Mesenchymal stem cell (in vitro differentiated cells and primary cell): ENCODE measurements at regions not wholly inside any gene's neighbourhood (a gene's known extent, or its start where the extent isn't known, plus 50 kb on each side); places are given as distances from the start of the nearest gene placed in this dataset.

Experiments used
- DNase-seq: peaks from one replicate; pipeline ENCODE4 v3.0.0-alpha.2; 2013
- H2AFZ ChIP-seq: one replicate; pipeline ENCODE4 v1.6.1; 2013; ENCODE audit warnings: low read depth, mild to moderate bottlenecking, control low read depth, inconsistent platforms, low read length, moderate library complexity
- H2AK5ac ChIP-seq: 2 replicates; pipeline ENCODE4 v1.6.1; 2013; ENCODE audit warnings: low read length, moderate library complexity, mild to moderate bottlenecking, inconsistent platforms; ENCODE audit not compliant: severe bottlenecking
- H2BK120ac ChIP-seq: one replicate; pipeline ENCODE4 v1.6.1; 2013; ENCODE audit warnings: low read depth, mild to moderate bottlenecking, inconsistent platforms, low read length, moderate library complexity
- H2BK12ac ChIP-seq, 2 experiments: one replicate each; pipeline ENCODE4 v1.6.1; 2013; ENCODE audit warnings: inconsistent platforms in 2 of 2, low read length in 2 of 2, mild to moderate bottlenecking in 2 of 2, moderate library complexity in 2 of 2, control low read depth in 1 of 2
- H2BK15ac ChIP-seq: one replicate; pipeline ENCODE4 v1.6.1; 2013; ENCODE audit warnings: mild to moderate bottlenecking, low read depth, inconsistent platforms; ENCODE audit not compliant: poor library complexity, severe bottlenecking
- H2BK5ac ChIP-seq: 2 replicates; pipeline ENCODE4 v1.6.1; 2013; ENCODE audit warnings: low read depth, mild to moderate bottlenecking, low read length, control low read depth, inconsistent platforms; ENCODE audit not compliant: poor library complexity, severe bottlenecking
- H3K14ac ChIP-seq, 2 experiments: one replicate each; pipeline ENCODE4 v1.6.1; 2013; ENCODE audit warnings: inconsistent platforms in 2 of 2, low read length in 2 of 2, control low read depth in 1 of 2, mild to moderate bottlenecking in 1 of 2, moderate library complexity in 1 of 2
- H3K18ac ChIP-seq, 2 experiments: one replicate each; pipeline ENCODE4 v1.6.1; 2013; ENCODE audit warnings: inconsistent platforms in 2 of 2, low read length in 2 of 2, control low read depth in 1 of 2, low read depth in 1 of 2, mild to moderate bottlenecking in 1 of 2
- H3K23ac ChIP-seq, 2 experiments: one replicate each; pipeline ENCODE4 v1.6.1; 2013; ENCODE audit warnings: inconsistent platforms in 2 of 2, low read length in 2 of 2, mild to moderate bottlenecking in 2 of 2, moderate library complexity in 2 of 2, control low read depth in 1 of 2
- H3K27ac ChIP-seq: 2 replicates; pipeline ENCODE4 v1.5.1; 2013; ENCODE audit warnings: mild to moderate bottlenecking, moderate library complexity, low read length, control low read depth, inconsistent platforms; ENCODE audit not compliant: poor library complexity, severe bottlenecking
- H3K27me3 ChIP-seq, 2 experiments: 2 replicates each; pipeline versions ENCODE4 v1.6.1 to v1.7.0; 2013; ENCODE audit warnings: low read length in 2 of 2, mild to moderate bottlenecking in 2 of 2, moderate library complexity in 2 of 2, control low read depth in 1 of 2, inconsistent platforms in 1 of 2; ENCODE audit not compliant: control insufficient read depth in 1 of 2, insufficient read depth in 1 of 2
- H3K36me3 ChIP-seq, 2 experiments: 2 replicates each; pipeline versions ENCODE4 v1.6.1 to v1.7.0; 2013; ENCODE audit warnings: low read length in 2 of 2, control low read depth in 1 of 2, inconsistent platforms in 1 of 2, low read depth in 1 of 2, mild to moderate bottlenecking in 1 of 2; ENCODE audit not compliant: insufficient read depth in 2 of 2, control insufficient read depth in 1 of 2
- H3K4ac ChIP-seq, 2 experiments: one replicate each; pipeline ENCODE4 v1.6.1; 2013; ENCODE audit warnings: inconsistent platforms in 2 of 2, low read length in 2 of 2, mild to moderate bottlenecking in 2 of 2, moderate library complexity in 2 of 2, control low read depth in 1 of 2, low read depth in 1 of 2
- H3K4me1 ChIP-seq: 2 replicates; pipeline ENCODE4 v1.6.1; 2013; ENCODE audit warnings: low read depth, low read length, control low read depth; ENCODE audit not compliant: control insufficient read depth, insufficient read depth
- H3K4me2 ChIP-seq: 2 replicates; pipeline ENCODE4 v1.6.1; 2013; ENCODE audit warnings: low read length, mild to moderate bottlenecking, inconsistent platforms; ENCODE audit not compliant: poor library complexity, severe bottlenecking
- H3K4me3 ChIP-seq, 2 experiments: 2 replicates each; pipeline versions ENCODE4 v1.5.1 to v1.7.0; 2013; ENCODE audit warnings: low read length in 2 of 2, mild to moderate bottlenecking in 2 of 2, control low read depth in 1 of 2, low read depth in 1 of 2; ENCODE audit not compliant: insufficient read depth in 1 of 2
- H3K79me1 ChIP-seq: replicated peaks from 2 replicates; pipeline ENCODE4 v1.6.1; 2013; ENCODE audit warnings: mild to moderate bottlenecking, control low read depth, low read length, inconsistent platforms; ENCODE audit not compliant: poor library complexity, severe bottlenecking
- H3K9ac ChIP-seq: 2 replicates; pipeline ENCODE4 v1.7.0; 2013; ENCODE audit warnings: mild to moderate bottlenecking, low read length, moderate library complexity
- H3K9me3 ChIP-seq: 2 replicates; pipeline ENCODE4 v1.7.0; 2013; ENCODE audit warnings: mild to moderate bottlenecking, low read length; ENCODE audit not compliant: control insufficient read depth
- H4K8ac ChIP-seq: one replicate; pipeline ENCODE4 v1.6.1; 2013; ENCODE audit warnings: inconsistent platforms, mild to moderate bottlenecking, low read length, moderate library complexity
- H4K91ac ChIP-seq: one replicate; pipeline ENCODE4 v1.6.1; 2013; ENCODE audit warnings: mild to moderate bottlenecking, low read length, inconsistent platforms
- WGBS: methylation state at CpG from one replicate; pipeline ENCODE4 v1.1.7; 2013; ENCODE audit warnings: mixed read lengths; 5-methylcytosine and 5-hydroxymethylcytosine counted together

DNA sequence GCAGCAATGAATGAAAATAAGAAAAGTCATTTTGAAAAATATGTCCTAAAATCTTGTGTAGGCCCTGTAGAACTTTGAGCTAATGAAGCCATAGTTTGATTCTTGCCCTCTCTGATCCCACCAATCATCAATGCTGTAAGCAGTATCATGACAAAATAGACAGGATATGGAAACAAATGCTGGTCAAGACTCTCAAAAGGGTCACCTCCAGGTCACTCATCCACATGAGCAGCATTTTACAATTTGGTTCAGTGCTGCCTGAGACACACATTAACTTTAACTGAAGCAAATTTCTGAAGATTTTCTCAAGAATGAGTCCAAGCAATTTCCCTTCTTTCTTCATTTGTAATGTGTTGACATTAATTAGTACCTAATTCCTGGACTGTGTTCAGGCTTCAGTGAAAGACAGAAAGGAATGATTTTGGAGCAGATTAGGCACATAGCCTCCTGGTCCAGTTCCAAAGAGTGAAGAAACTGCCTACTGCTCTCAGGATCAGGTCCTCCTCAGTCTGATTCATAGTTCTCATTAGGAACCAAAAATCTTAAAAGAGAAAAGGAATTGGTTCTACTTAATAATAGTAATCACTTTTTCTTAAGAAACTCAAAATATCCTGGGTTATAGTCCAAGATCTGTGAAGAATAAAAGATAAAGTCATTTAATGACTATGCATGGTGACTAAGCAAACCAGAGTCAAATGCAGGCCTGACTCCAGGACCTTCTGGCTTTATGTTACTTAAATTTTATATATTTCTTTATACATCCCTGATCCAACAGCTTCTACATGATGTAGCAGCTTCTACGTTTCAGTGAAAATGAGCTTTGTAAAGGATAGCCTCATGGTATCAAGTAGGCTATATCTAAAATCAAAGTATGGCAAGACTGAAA is 192.1 kb upstream of the RGMB start:
- Histone ChIP-seq H3K79me1 (no peaks in the 10 kb centered on the region), H3K9me3 (no peaks in the 10 kb centered on the region), H2BK15ac (no peak overlapping the region), H3K4ac (no peak overlapping the region), H2BK120ac (no peak overlapping the region), H3K4me1 (peaks cover 2% of the 10 kb centered on the region), H2AK5ac (no peak overlapping the region), H2AFZ (no peak overlapping the region), H4K8ac (no peak overlapping the region), H2BK5ac (no peak overlapping the region), H3K36me3 (no peaks in the 10 kb centered on the region), H3K18ac (no peak overlapping the region), H3K9ac (peak overlapping the region; percentile 54), H3K27me3 (no peaks in the 10 kb centered on the region), H3K4me3 (no peak overlapping the region), H3K27ac (no peak overlapping the region), H3K4me2 (no peak overlapping the region), H3K14ac (no peak overlapping the region), H3K23ac (no peak overlapping the region), H4K91ac (no peak overlapping the region), H2BK12ac (no peak overlapping the region)
- 94% methylated on average over 1 of the region's 1 CpG for WGBS
- DNase-seq, result no peak

DNA sequence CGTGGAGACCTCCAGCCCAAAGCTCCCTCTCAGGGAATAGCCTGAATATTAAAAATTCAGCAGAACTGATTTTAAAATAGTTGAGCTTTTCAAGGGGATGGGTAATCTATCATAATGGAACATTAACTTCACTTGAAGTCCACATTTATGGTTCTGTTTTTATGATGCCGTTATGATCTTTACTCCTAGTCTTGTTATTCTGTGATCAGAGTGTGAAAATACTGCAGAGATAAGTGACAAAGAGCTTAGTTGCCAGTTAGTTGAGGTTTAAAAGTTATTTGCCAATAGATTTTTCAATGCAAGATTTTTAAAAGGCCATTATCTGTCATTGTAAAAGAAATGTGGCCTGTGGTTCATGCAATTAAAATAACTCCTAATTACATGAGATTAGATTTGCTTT is 189.9 kb upstream of the RGMB start:
- Histone ChIP-seq H2AFZ (no peak overlapping the region), H3K4me2 (no peak overlapping the region), H2BK5ac (no peak overlapping the region), H3K27ac (no peak overlapping the region), H2BK15ac (no peak overlapping the region), H3K18ac (no peak overlapping the region), H2BK12ac (no peak overlapping the region), H4K8ac (no peak overlapping the region), H3K14ac (no peak overlapping the region), H3K27me3 (no peaks in the 10 kb centered on the region), H3K36me3 (no peaks in the 10 kb centered on the region), H2BK120ac (no peak overlapping the region), H3K4me1 (peaks cover 2% of the 10 kb centered on the region), H3K4me3 (no peak overlapping the region), H3K9me3 (no peaks in the 10 kb centered on the region), H2AK5ac (no peak overlapping the region), H4K91ac (no peak overlapping the region), H3K4ac (no peak overlapping the region), H3K23ac (no peak overlapping the region), H3K79me1 (no peaks in the 10 kb centered on the region), H3K9ac (no peak overlapping the region)
- DNase-seq, result no peak
- WGBS, result 83% methylated on average over 1 of the region's 2 CpGs

- Histone ChIP-seq H3K4me2 (no peak overlapping the region), H3K79me1 (no peaks in the 10 kb centered on the region), H3K18ac (no peak overlapping the region), H2BK12ac (no peak overlapping the region), H3K36me3 (no peaks in the 10 kb centered on the region), H3K4ac (no peak overlapping the region), H3K4me3 (no peak overlapping the region), H2BK120ac (no peak overlapping the region), H2BK15ac (no peak overlapping the region), H3K27me3 (no peaks in the 10 kb centered on the region), H2AFZ (no peak overlapping the region), H2BK5ac (no peak overlapping the region), H4K8ac (no peak overlapping the region), H3K23ac (no peak overlapping the region), H3K9ac (no peak overlapping the region), H3K27ac (no peak overlapping the region), H3K14ac (no peak overlapping the region), H2AK5ac (no peak overlapping the region), H3K4me1 (peaks cover 2% of the 10 kb centered on the region), H3K9me3 (no peaks in the 10 kb centered on the region), H4K91ac (peak overlapping the region; percentile 39)
- 62% methylated on average over 3 of the region's 3 CpGs for WGBS
- DNase-seq, result no peak
Measured at GRCh38 chr5:98585661-98586310, 187.7 kb upstream of the RGMB start.

- Histone ChIP-seq H2BK15ac (no peak overlapping the region), H3K18ac (no peak overlapping the region), H3K14ac (no peak overlapping the region), H2BK120ac (no peak overlapping the region), H2AK5ac (no peak overlapping the region), H3K23ac (no peak overlapping the region), H2BK12ac (peak overlapping the region in 1 of 2 experiments; percentile 15), H3K36me3 (no peaks in the 10 kb centered on the region), H4K91ac (no peak overlapping the region), H3K4ac (no peak overlapping the region), H2BK5ac (no peak overlapping the region), H3K4me2 (no peak overlapping the region), H4K8ac (no peak overlapping the region), H3K9me3 (no peaks in the 10 kb centered on the region), H3K27ac (no peak overlapping the region), H3K79me1 (no peaks in the 10 kb centered on the region), H3K27me3 (no peaks in the 10 kb centered on the region), H3K4me1 (peaks cover 2% of the 10 kb centered on the region), H2AFZ (no peak overlapping the region), H3K4me3 (no peak overlapping the region), H3K9ac (no peak overlapping the region)
- no peak for DNase-seq
- WGBS, result 53% methylated on average over 3 of the region's 4 CpGs
Measured at GRCh38 chr5:98586581-98586980, 186.9 kb upstream of the RGMB start.
